ENCODE measurements at regions not wholly inside any gene's neighbourhood (a gene's known extent, or its start where the extent isn't known, plus 50 kb on each side); places are given as distances from the start of the nearest gene placed in this dataset.

GRCh38 chr5:89287964-89288363, 405.0 kb upstream of the MEF2C start:
- DNase-seq (no peak), ATAC-seq (no peak)
- no peak overlapping the region for H3K4me3 ChIP-seq

GRCh38 chr5:89286320-89286719, 403.3 kb upstream of the MEF2C start:
- no peaks in the 10 kb centered on the region for H3K9me3 ChIP-seq
- no peak overlapping the region for H3K4me3 ChIP-seq
- H3K4me1 ChIP-seq: no peaks in the 10 kb centered on the region
- intact Hi-C loops (cut with DNase I): no loop called here
- H3K36me3 ChIP-seq (replicated peaks in 1 of 2; ENCODE audit: insufficient read depth in 1 of 2, low read depth in 2 of 2): no peaks in the 10 kb centered on the region
- no peak overlapping the region for H3K27ac ChIP-seq
- H3K27me3 ChIP-seq: no peaks in the 10 kb centered on the region
- DNase-seq (no peak), ATAC-seq (no peak)
- WGBS, 2 donors: 92 to 96% methylated on average over 3 of the region's 3 CpGs
- TF ChIP-seq CTCF (IDR thresholded peaks at IDR 0.05) (no peak), POLR2A (IDR thresholded peaks at IDR 0.05) (no peak)

More at GRCh38 chr5:89287964-89288363, 405.0 kb upstream of the MEF2C start:
- Histone ChIP-seq H3K9me3 (no peaks in the 10 kb centered on the region), H3K4me1 (no peaks in the 10 kb centered on the region), H3K27me3 (no peaks in the 10 kb centered on the region), H3K27ac (no peak overlapping the region), H3K36me3 (replicated peaks in 1 of 2; ENCODE audit: insufficient read depth in 1 of 2, low read depth in 2 of 2) (no peaks in the 10 kb centered on the region)
- intact Hi-C loops (cut with DNase I): no loop called here
- TF ChIP-seq CTCF (IDR thresholded peaks at IDR 0.05) (no peak), POLR2A (IDR thresholded peaks at IDR 0.05) (no peak)

- WGBS, 2 donors: 82 to 90% methylated on average over 3 of the region's 3 CpGs
Measured at GRCh38 chr5:89283728-89284493, 400.9 kb upstream of the MEF2C start.

GRCh38 chr5:89282554-89283510, 399.8 kb upstream of the MEF2C start:
- TF ChIP-seq POLR2A (IDR thresholded peaks at IDR 0.05) (no peak), CTCF (IDR thresholded peaks at IDR 0.05) (no peak)
- ATAC-seq (no peak), DNase-seq (no peak)
- intact Hi-C loops (cut with DNase I): no loop called here
- Histone ChIP-seq H3K4me1 (no peaks in the 10 kb centered on the region), H3K36me3 (replicated peaks in 1 of 2; ENCODE audit: insufficient read depth in 1 of 2, low read depth in 2 of 2) (no peaks in the 10 kb centered on the region), H3K27me3 (no peaks in the 10 kb centered on the region), H3K27ac (no peak overlapping the region), H3K4me3 (no peak overlapping the region), H3K9me3 (no peaks in the 10 kb centered on the region)
- WGBS, 2 donors: 93% methylated on average over 3 of the region's 3 CpGs

More at GRCh38 chr5:89283728-89284493, 400.9 kb upstream of the MEF2C start:
- intact Hi-C loops (cut with DNase I): no loop called here
- TF ChIP-seq CTCF (IDR thresholded peaks at IDR 0.05) (no peak), POLR2A (IDR thresholded peaks at IDR 0.05) (no peak)
- Histone ChIP-seq H3K9me3 (no peaks in the 10 kb centered on the region), H3K4me1 (no peaks in the 10 kb centered on the region), H3K27me3 (no peaks in the 10 kb centered on the region), H3K27ac (no peak overlapping the region), H3K4me3 (no peak overlapping the region), H3K36me3 (replicated peaks in 1 of 2; ENCODE audit: insufficient read depth in 1 of 2, low read depth in 2 of 2) (no peaks in the 10 kb centered on the region)
- no peak for ATAC-seq
- DNase-seq: no peak
